ENCODE measurements at regions not wholly inside any gene's neighbourhood (a gene's known extent, or its start where the extent isn't known, plus 50 kb on each side); places are given as distances from the start of the nearest gene placed in this dataset.
"Not testable (repeated sequence)": the region's sequence is repeated elsewhere in the genome, so short reads cannot be mapped to it uniquely, and the experiment has no call there.

DNA sequence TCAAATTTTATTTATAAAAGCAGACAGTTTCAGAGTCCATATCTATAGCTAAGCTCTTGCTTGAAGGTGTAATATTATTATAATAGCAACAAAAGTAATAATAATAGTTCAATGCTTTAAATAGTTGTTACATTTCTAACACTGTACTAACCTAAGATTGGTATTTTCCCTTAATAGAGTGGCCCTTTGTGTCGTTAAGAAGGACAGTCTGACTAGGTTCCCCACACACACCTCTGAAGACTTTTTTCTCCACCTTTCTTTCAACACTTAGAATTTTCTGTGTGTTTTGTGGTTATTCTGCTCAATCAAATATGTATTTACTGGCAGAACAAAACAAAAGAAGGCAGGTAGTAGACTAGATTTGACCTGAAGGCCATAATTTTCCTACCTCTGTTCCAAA, 223.2 kb upstream of the ACO1 start:
- Histone ChIP-seq H3K9me3 (no peaks in the 10 kb centered on the region), H3K27me3 (no peaks in the 10 kb centered on the region), H3K27ac (replicated peaks in 1 of 4) (no peak overlapping the region), H3K36me3 (no peaks in the 10 kb centered on the region), H3K4me3 (no peak overlapping the region), H3K4me1 (no peaks in the 10 kb centered on the region)
- intact Hi-C loops (cut with DNase I): no loop called here
- no peak for TF ChIP-seq POLR2AphosphoS5 (IDR thresholded peaks at IDR 0.05)
- TF ChIP-seq, protein P1, sequence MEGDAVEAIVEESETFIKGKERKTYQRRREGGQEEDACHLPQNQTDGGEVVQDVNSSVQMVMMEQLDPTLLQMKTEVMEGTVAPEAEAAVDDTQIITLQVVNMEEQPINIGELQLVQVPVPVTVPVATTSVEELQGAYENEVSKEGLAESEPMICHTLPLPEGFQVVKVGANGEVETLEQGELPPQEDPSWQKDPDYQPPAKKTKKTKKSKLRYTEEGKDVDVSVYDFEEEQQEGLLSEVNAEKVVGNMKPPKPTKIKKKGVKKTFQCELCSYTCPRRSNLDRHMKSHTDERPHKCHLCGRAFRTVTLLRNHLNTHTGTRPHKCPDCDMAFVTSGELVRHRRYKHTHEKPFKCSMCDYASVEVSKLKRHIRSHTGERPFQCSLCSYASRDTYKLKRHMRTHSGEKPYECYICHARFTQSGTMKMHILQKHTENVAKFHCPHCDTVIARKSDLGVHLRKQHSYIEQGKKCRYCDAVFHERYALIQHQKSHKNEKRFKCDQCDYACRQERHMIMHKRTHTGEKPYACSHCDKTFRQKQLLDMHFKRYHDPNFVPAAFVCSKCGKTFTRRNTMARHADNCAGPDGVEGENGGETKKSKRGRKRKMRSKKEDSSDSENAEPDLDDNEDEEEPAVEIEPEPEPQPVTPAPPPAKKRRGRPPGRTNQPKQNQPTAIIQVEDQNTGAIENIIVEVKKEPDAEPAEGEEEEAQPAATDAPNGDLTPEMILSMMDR (IDR thresholded peaks at IDR 0.05): no peak
- no peak for TF ChIP-seq EP300 (IDR thresholded peaks at IDR 0.05)
- TF ChIP-seq POLR2A (IDR thresholded peaks at IDR 0.05; ENCODE audit: low read depth): no peak
- DNase-seq (ENCODE audit: extremely low spot score): no peak
- 72% methylated on average over 1 of the region's 1 CpG for WGBS

DNA sequence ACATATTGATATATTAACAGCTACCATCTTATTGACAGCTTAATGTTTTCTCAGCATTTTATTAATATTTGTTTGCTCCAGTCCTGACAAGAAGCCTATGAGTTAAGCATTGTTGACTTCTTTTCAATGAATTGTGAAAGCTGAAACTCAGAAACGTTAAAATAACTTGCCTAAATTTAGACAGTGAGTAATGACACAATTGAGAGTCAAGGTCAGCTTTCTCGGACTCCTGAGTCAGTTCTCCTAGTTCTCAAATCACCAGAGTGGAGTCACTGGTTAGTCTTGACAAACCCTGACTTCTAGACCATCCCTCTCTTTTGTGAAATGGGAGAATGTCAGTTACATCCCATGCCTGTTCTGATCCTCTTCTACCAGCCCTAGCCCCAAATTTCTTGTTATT, 222.7 kb upstream of the ACO1 start:
- Histone ChIP-seq H3K4me1 (no peaks in the 10 kb centered on the region), H3K27me3 (no peaks in the 10 kb centered on the region), H3K4me3 (no peak overlapping the region), H3K36me3 (no peaks in the 10 kb centered on the region), H3K9me3 (no peaks in the 10 kb centered on the region), H3K27ac (replicated peaks in 1 of 4) (no peak overlapping the region)
- no peak for DNase-seq (ENCODE audit: extremely low spot score)
- TF ChIP-seq EP300 (IDR thresholded peaks at IDR 0.05) (no peak), POLR2A (IDR thresholded peaks at IDR 0.05; ENCODE audit: low read depth) (no peak), POLR2AphosphoS5 (IDR thresholded peaks at IDR 0.05) (no peak)
- TF ChIP-seq, protein P1 (IDR thresholded peaks at IDR 0.05): no peak
- WGBS: 65% methylated on average over 2 of the region's 2 CpGs
- intact Hi-C loops (cut with DNase I): no loop called here

DNA sequence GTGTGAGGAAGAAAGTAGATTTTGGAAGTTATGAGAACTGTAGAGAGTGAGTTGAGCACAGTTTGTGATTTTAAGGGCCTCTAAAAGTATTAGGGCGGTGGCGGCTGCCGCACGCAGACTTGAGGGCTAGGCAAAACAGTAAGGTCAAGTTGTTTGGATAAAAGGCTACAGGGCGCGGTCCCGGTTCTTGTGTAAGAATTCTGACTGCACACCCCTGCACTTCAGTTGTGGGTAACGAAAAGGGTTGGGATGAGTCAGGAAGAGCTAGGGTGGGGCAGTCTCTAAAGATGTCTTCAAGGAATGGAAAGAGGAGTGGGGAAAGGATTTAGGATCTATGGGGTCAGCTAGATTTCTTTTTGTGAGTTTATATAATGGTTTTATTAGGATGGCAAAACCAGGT, 218.1 kb upstream of the ACO1 start:
- intact Hi-C loops (cut with DNase I); H3K27me3 ChIP-seq; DNase-seq (ENCODE audit: extremely low spot score); H3K36me3 ChIP-seq; H3K27ac ChIP-seq (replicated peaks in 1 of 4); H3K4me3 ChIP-seq; H3K9me3 ChIP-seq; H3K4me1 ChIP-seq: not testable (repeated sequence)
- 91% methylated on average over 8 of the region's 8 CpGs for WGBS

DNA sequence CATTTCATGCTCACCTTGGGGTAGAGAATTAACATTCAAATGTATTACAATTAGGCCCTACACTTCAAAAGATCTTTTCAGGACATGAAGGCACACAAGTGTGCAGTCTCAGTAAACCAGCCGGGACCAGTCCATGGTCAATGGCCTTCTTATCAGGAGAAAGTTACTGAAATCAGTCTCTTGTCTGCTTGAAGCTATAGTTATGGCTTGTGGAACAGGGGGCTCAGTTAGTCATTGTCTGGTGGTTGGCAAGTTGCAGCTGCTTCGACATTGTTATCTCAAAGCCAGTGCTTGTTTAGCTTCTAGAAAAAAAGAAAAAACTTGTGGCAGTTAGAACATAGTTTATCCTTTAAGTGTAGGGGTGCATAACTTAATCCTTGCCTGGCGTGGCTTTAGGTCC, 213.1 kb upstream of the ACO1 start:
- Histone ChIP-seq H3K4me1 (no peaks in the 10 kb centered on the region), H3K36me3 (no peaks in the 10 kb centered on the region), H3K9me3 (no peaks in the 10 kb centered on the region), H3K27ac (replicated peaks in 1 of 4) (no peak overlapping the region), H3K4me3 (no peak overlapping the region), H3K27me3 (no peaks in the 10 kb centered on the region)
- 43% methylated on average over 3 of the region's 3 CpGs for WGBS
- intact Hi-C loops (cut with DNase I): no loop called here
- TF ChIP-seq POLR2AphosphoS5 (IDR thresholded peaks at IDR 0.05): no peak
- TF ChIP-seq POLR2A (IDR thresholded peaks at IDR 0.05; ENCODE audit: low read depth): no peak
- no peak for TF ChIP-seq EP300 (IDR thresholded peaks at IDR 0.05)
- TF ChIP-seq, protein P1 (IDR thresholded peaks at IDR 0.05): no peak
- DNase-seq (ENCODE audit: extremely low spot score): no peak

DNA sequence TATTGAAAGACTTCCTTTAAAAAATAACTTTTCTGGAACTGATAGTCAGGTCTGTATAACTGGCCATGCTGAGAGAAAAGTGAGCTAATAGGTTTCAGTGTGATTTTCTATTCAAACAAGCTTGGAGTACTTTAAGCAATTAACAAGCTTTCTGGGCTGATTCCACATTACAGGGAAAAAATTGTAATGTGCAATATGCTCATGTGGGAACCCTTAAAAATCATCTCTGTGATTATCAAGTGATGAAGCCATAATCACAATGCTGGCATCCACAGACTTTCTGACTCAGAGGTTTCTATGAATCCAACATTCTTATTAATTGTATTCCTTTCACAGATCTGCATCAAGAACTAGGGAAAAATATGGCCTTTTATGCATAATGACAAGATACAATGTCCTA, 212.2 kb upstream of the ACO1 start:
- no peak overlapping the region for H3K4me3 ChIP-seq
- H3K4me1 ChIP-seq: no peaks in the 10 kb centered on the region
- intact Hi-C loops (cut with DNase I): no loop called here
- H3K27ac ChIP-seq (replicated peaks in 1 of 4): no peak overlapping the region
- no peak for TF ChIP-seq POLR2AphosphoS5 (IDR thresholded peaks at IDR 0.05)
- no peak for TF ChIP-seq POLR2A (IDR thresholded peaks at IDR 0.05; ENCODE audit: low read depth)
- TF ChIP-seq EP300 (IDR thresholded peaks at IDR 0.05): no peak
- TF ChIP-seq, protein P1 (IDR thresholded peaks at IDR 0.05): no peak
- no peak for DNase-seq (ENCODE audit: extremely low spot score)
- no peaks in the 10 kb centered on the region for H3K27me3 ChIP-seq
- H3K9me3 ChIP-seq: no peaks in the 10 kb centered on the region
- H3K36me3 ChIP-seq: no peaks in the 10 kb centered on the region

Measured in esophagus muscularis mucosa (tissue), 4 donors.